Islet precursor cell (in vitro differentiated cells): ENCODE measurements at regions not wholly inside any gene's neighbourhood (a gene's known extent, or its start where the extent isn't known, plus 50 kb on each side); places are given as distances from the start of the nearest gene placed in this dataset.

Experiments used
- DNase-seq: peaks from one replicate; pipeline ENCODE4 v3.0.0-alpha.2; 2018

DNA sequence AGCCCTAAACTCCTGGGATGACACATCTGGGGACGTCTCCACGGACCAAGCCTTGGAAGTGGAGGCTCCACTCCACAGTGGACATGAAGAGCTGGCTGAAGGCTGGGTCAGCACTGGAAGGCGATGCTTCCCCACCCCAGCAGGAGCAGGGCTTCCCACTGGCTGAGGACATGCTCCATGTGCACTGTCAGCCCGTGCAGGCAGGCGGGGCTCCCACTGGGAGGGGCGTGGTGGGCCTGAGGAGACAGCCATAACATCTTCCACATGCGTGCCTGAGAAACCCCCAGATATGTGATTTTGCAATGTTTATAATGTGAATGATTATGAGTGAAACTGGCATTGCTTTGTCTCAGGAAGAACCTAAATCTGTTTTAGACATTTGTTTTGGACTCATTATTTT, 231.3 kb downstream of the KLF13 start:
- no peak for DNase-seq

DNA sequence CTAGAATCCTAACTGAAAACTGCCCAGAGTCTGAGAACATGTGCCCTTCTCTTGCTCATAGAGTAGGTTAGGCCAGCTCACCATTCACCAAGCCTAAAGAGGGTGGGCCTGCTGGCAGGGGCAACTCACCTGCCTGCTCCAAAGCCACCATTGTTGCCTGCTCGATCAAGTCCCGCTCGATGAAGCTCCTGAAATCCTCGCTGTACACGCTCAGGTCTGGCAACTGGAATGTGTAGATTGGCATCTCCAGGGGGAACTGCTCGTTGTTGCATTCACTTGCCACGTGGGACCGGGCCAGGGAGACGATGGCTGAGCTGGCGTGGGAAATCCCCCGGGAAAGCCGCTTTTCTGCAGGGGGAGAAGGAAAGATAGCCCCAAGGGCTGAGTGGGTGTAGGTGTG, 232.2 kb downstream of the KLF13 start:
- DNase-seq: no peak

DNA sequence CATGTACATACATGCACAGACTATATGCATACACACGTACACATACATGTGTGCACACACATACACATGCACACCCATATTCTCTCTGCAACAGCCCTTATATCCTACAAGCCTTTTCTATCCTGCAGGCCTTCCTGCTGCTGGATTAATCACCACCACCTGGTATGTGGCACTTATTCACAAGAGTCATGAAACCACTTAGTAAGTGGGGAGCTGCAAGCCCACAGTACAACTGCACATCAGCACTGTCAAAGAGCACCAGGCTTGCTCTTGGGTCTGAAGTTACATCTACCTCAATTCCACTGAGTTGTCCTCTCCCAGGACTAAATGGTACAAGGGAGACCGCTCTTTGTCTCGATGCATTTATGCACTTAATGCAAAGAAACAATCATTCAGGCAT, 233.2 kb downstream of the KLF13 start:
- no peak for DNase-seq

- DNase-seq: no peak
Measured at GRCh38 chr15:31560643-31561042, 234.0 kb downstream of the KLF13 start.

DNA sequence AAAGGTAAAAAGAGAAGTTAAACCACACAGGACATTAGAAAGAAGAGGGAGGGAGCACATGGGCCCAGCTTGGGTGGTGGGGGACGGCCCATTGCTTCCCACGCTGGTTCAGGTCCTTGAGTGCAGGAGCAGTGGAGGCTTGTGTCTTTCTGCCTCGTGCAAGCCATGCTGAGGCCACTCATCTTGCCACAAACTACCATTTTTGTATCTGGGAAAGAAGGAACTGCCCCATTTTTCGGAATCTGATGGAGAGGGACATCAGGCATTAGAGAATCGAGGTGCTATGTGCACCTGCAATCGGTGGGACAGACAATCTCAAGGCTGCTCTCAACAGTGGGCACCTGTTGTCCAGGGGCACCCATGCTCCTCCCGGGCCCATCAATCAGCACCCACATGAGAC, 234.5 kb downstream of the KLF13 start:
- no peak for DNase-seq

GRCh38 chr15:31563001-31563400, 236.4 kb downstream of the KLF13 start:
- DNase-seq: no peak

DNA sequence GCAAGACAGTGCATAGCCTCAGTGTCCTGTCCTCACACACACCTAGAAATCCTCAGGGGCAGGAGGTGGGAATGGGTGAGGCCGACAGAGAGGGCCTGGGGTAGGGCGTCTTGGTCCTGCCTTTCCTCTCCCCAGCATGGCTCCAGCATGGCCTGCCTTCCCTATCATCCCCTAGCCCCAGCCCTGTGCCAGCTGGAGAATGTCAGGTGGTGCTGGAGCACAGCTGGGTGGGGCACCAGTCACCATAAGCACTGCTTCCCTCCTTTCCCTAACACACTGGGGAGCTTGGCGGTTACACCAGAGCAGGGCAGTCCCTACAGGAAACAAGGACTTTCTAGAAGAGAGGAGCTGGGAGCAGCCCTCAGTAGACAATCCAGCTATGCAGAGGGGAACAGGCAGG, 236.8 kb downstream of the KLF13 start:
- DNase-seq: no peak

DNA sequence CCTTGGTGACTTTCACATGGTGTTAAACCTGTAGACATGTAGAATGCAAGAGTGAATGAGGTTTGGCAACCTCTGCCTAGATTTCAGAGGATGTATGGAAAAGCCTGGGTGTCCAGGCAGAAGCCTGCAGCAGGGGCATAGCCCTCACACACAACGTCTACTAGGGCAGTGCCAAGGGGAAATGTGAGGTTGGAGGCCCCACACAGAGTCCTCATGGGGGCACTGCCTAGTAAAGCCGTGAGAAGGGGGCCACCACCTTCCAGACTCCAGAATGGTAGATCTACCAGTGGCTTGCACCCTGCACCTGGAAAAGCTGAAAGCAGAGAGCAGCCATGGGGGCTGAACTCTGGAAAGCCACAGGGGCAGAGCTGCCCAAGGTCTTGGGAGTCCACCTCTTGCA, 241.2 kb downstream of the KLF13 start:
- DNase-seq: no peak

- no peak for DNase-seq
Measured at GRCh38 chr15:31569836-31570235, 243.2 kb downstream of the KLF13 start.

DNA sequence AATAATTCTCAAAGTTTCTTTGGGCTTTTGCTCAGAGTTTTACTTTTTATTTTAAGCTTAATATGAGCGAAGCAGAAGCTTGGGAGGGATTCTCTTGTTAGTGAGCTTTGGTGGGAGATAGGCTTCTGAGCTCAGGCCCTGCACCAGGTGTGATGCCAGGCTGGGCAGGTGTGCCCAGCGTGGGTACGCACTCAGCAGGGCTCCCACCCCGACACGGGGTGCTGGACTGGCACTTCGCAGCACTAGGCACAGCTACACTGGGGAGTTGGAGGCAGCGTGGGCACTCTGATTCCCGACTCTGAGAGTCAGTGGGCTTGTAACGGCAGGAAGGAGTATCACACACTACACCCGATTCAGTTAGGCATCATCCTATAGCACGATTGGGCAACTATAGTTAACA, 244.0 kb downstream of the KLF13 start:
- DNase-seq: no peak

DNA sequence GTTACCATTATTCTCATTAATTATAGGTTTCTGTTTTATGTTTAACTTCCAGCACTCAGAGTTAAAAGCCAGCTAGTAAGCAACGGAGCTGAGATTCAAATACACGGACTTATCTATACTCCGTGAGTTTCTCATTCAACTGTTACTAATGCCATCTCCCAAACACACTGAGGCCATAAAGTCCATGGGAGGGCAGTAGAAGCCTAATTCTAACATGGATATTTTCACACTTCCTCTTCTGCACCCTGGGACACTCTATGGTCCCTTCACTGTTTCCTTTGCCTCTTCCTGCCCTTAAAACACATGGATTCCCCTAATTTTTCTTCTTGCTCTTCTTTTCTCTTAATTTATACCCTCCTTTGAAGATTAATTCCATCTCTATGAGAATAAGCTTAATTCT, 245.0 kb downstream of the KLF13 start:
- no peak for DNase-seq

DNA sequence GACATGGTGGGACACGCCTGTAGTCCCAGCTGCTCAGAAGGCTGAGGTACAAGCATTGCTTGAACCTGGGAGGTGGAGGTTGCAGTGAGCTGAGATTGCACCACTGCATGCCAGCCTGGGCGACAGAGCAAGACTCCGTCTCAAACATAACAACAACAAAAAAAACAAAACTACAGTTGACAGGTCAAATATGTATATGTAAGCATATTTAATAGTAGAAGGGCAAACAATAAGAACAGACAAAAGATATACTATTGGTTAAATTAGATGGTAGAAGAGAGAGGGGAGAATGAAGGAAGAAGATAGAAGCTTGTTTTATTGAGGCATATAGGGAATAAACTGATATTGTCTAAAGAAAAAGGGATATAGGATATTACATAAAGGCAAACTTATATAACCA, 247.1 kb downstream of the KLF13 start:
- DNase-seq: no peak

GRCh38 chr15:31574766-31575165, 248.1 kb downstream of the KLF13 start:
- DNase-seq: peak; percentile 65

- DNase-seq: no peak
Measured at GRCh38 chr15:31577108-31577507, 250.5 kb downstream of the KLF13 start.

GRCh38 chr15:31579282-31579681, 252.6 kb downstream of the KLF13 start:
- no peak for DNase-seq

GRCh38 chr15:31579976-31580375, 253.3 kb downstream of the KLF13 start:
- no peak for DNase-seq

- no peak for DNase-seq
Measured at GRCh38 chr15:31584195-31584594, 257.6 kb downstream of the KLF13 start.

DNA sequence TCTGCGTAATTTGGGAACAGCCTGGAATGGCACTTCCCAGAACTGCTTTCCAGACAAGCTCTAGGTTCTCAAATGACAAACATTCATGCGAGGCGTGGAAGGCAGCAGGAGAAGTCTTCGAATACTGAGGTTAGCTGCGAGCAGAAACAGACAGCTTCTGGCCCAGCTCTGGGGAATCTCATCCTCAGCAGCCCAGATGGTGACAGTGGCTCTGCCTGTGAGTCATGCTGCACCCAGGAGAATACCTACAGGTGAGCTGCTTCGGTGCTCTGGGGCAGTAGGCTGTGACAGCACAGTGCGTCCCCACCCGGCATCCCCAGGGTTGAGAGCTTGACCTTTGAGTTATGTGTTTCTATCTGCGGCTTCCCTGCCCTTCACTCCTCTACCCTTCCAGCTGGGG, 258.6 kb downstream of the KLF13 start:
- DNase-seq: peak; percentile 75

DNA sequence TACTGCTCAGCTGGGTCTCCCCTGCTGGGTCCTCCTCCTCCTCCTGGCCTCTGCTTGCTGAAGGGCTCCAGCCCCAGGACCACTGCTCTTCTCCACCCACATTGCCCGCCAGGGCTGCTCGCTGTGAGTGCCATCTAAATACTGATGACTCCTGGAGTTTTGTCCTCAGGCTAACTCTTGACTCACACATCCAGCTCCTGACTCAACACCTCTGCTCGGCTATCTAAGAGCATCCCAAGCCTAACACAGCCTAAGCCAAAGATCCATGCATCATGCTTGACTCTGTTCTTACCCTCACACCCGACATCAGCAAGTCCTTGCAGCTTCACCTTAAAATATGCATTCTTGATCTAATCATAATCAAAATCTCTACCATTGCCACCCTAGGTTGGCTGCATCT, 260.2 kb downstream of the KLF13 start:
- DNase-seq: no peak

- no peak for DNase-seq
Measured at GRCh38 chr15:31587583-31587982, 260.9 kb downstream of the KLF13 start.

DNA sequence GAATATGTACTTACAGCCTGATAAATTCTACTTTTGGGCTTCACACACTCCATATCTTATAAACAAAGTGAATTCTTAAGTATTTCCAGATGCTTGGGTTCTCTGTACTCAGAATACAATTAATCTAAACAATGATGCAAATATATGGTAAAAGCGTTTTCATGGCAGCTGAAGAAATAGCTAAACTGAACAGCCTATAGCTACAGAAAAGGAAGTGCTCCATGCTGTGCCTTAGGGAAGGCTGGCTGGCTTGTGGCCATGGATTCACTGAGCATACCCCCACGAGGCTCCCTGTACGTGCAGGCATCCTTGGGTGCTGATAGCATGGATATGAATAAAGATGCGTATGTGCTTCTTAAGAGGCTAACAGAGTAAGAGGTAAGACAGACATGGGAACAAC, 264.0 kb downstream of the KLF13 start:
- no peak for DNase-seq

- no peak for DNase-seq
Measured at GRCh38 chr15:31591908-31592307, 265.3 kb downstream of the KLF13 start.

DNA sequence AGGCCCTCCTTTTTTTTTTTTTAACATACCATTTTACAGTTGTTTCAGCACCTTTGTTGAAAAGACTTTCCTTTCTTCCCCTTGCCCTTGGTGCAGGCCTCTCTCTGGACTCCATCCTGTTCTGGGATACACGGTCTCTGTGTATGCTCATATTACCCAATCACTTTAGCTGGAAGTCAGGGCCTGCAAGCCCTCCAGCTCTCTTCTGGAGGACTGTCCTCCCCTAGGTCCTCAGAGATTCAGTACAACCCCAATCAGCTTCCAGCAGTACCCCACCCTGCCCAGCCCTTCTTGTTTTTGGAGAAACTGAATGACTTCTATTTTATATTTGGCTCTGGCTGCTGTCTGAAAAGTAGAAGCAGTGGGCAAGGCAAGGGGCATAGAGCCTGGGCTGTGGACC, 270.8 kb downstream of the KLF13 start:
- DNase-seq: no peak

GRCh38 chr15:31598620-31599019, 272.0 kb downstream of the KLF13 start:
- DNase-seq: peak; percentile 94

GRCh38 chr15:31605467-31605931, 278.9 kb downstream of the KLF13 start:
- DNase-seq: peak; percentile 77

DNA sequence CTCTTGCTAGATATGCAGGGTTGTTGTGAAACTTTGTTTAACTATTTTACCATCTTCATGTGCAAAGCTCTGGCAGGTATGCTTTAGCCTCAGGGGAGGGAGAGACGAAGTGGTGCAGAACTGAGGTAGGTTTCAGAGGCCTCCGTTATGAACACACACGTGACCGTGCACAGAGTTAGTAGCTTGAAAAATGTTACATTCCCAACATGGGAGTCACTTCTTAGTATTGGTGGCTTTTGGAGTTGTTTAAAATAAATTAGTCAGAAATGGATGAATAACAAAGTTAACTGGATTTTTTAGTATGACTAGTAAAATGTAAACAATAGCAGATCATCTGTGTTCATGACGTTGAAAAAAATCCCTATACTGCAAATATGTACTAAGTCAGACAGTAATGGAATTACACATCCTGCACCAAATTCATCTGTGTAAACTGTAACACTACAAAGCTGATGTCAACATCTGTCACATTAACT, 279.6 kb downstream of the KLF13 start:
- DNase-seq: no peak
